ENCODE measurements at regions not wholly inside any gene's neighbourhood (a gene's known extent, or its start where the extent isn't known, plus 50 kb on each side); places are given as distances from the start of the nearest gene placed in this dataset.

GRCh38 chr5:14988223-14988622, 116.6 kb upstream of the ANKH start:
- CTCF ChIA-PET = no interaction called here
- TF ChIP-seq EZH2 (IDR thresholded peaks at IDR 0.05; ENCODE audit: borderline replicate concordance, low read depth, low read length, poor library complexity, severe bottlenecking) (no peak), CTCF (conservative IDR thresholded peaks at IDR 0.05; ENCODE audit: low read depth, low read length) (no peak)

GRCh38 chr5:14986413-14986812, 114.8 kb upstream of the ANKH start:
- Histone ChIP-seq H3K27ac (ENCODE audit: low read depth, low read length, poor library complexity, severe bottlenecking) (no peak overlapping the region), H3K27me3 (replicated peaks; ENCODE audit: insufficient read depth, low read depth, low read length, poor library complexity) (no peaks in the 10 kb centered on the region), H3K4me3 (ENCODE audit: low read depth, low read length, poor library complexity, severe bottlenecking) (no peak overlapping the region), H3K4me1 (ENCODE audit: insufficient read depth, low read length, poor library complexity, severe bottlenecking) (no peaks in the 10 kb centered on the region), H3K9me3 (ENCODE audit: low read depth, low read length, poor library complexity, severe bottlenecking) (no peaks in the 10 kb centered on the region), H3K36me3 (ENCODE audit: insufficient read depth, low read length, poor library complexity, severe bottlenecking) (no peaks in the 10 kb centered on the region)
- CTCF ChIA-PET = no interaction called here
- BruUV-seq (replicated peaks) = no TSS peak
- POLR2A ChIA-PET (ENCODE audit: low non-redundant PET) = no interaction called here
- intact Hi-C loops (cut with micrococcal nuclease; ENCODE audit: unreplicated experiment) = no loop called here
- DNase-seq (ENCODE audit: low spot score) = no peak
- TF ChIP-seq EZH2 (IDR thresholded peaks at IDR 0.05; ENCODE audit: borderline replicate concordance, low read depth, low read length, poor library complexity, severe bottlenecking) = no peak
- no peak for TF ChIP-seq CTCF (conservative IDR thresholded peaks at IDR 0.05; ENCODE audit: low read depth, low read length)

More at GRCh38 chr5:14988223-14988622, 116.6 kb upstream of the ANKH start:
- no peak for DNase-seq (ENCODE audit: low spot score)
- no peaks in the 10 kb centered on the region for H3K9me3 ChIP-seq (ENCODE audit: low read depth, low read length, poor library complexity, severe bottlenecking)
- POLR2A ChIA-PET (ENCODE audit: low non-redundant PET) = no interaction called here
- H3K27me3 ChIP-seq (replicated peaks; ENCODE audit: insufficient read depth, low read depth, low read length, poor library complexity) = no peaks in the 10 kb centered on the region
- intact Hi-C loops (cut with micrococcal nuclease; ENCODE audit: unreplicated experiment) = no loop called here
- H3K36me3 ChIP-seq (ENCODE audit: insufficient read depth, low read length, poor library complexity, severe bottlenecking) = no peaks in the 10 kb centered on the region
- H3K4me3 ChIP-seq (ENCODE audit: low read depth, low read length, poor library complexity, severe bottlenecking) = no peak overlapping the region
- no peaks in the 10 kb centered on the region for H3K4me1 ChIP-seq (ENCODE audit: insufficient read depth, low read length, poor library complexity, severe bottlenecking)
- no TSS peak for BruUV-seq (replicated peaks)
- H3K27ac ChIP-seq (ENCODE audit: low read depth, low read length, poor library complexity, severe bottlenecking) = no peak overlapping the region

- Histone ChIP-seq H3K4me1 (ENCODE audit: insufficient read depth, low read length, poor library complexity, severe bottlenecking) (no peaks in the 10 kb centered on the region), H3K27me3 (replicated peaks; ENCODE audit: insufficient read depth, low read depth, low read length, poor library complexity) (no peaks in the 10 kb centered on the region), H3K27ac (ENCODE audit: low read depth, low read length, poor library complexity, severe bottlenecking) (no peak overlapping the region), H3K36me3 (ENCODE audit: insufficient read depth, low read length, poor library complexity, severe bottlenecking) (no peaks in the 10 kb centered on the region), H3K9me3 (ENCODE audit: low read depth, low read length, poor library complexity, severe bottlenecking) (no peaks in the 10 kb centered on the region), H3K4me3 (ENCODE audit: low read depth, low read length, poor library complexity, severe bottlenecking) (no peak overlapping the region)
- TF ChIP-seq CTCF (conservative IDR thresholded peaks at IDR 0.05; ENCODE audit: low read depth, low read length) (no peak), EZH2 (IDR thresholded peaks at IDR 0.05; ENCODE audit: borderline replicate concordance, low read depth, low read length, poor library complexity, severe bottlenecking) (no peak)
- no TSS peak for BruUV-seq (replicated peaks)
- intact Hi-C loops (cut with micrococcal nuclease; ENCODE audit: unreplicated experiment) = no loop called here
- POLR2A ChIA-PET (ENCODE audit: low non-redundant PET) = no interaction called here
- CTCF ChIA-PET = no interaction called here
- DNase-seq (ENCODE audit: low spot score) = no peak
Measured at GRCh38 chr5:14983666-14984441, 112.3 kb upstream of the ANKH start.
